Glutamatergic neuron (in vitro differentiated cells): ENCODE measurements at regions not wholly inside any gene's neighbourhood (a gene's known extent, or its start where the extent isn't known, plus 50 kb on each side); places are given as distances from the start of the nearest gene placed in this dataset.

ENCODE experiments used
- DNase-seq: peaks from one replicate; pipeline ENCODE4 v3.0.0; 2022
- H3K27ac Mint-ChIP-seq: one replicate; pipeline ENCODE4 v1.8.0; 2020; ENCODE audit warnings: mild to moderate bottlenecking, mixed read lengths, inconsistent platforms; ENCODE audit not compliant: unreplicated experiment
- H3K27me3 Mint-ChIP-seq: one replicate; pipeline ENCODE4 v1.8.0; 2020; ENCODE audit warnings: mild to moderate bottlenecking, moderate library complexity, mixed read lengths, inconsistent platforms; ENCODE audit not compliant: unreplicated experiment
- H3K36me3 Mint-ChIP-seq: one replicate; pipeline ENCODE4 v1.8.0; 2020; ENCODE audit warnings: mild to moderate bottlenecking, mixed read lengths, inconsistent platforms; ENCODE audit not compliant: unreplicated experiment
- H3K4me1 Mint-ChIP-seq: one replicate; pipeline ENCODE4 v1.8.0; 2020; ENCODE audit warnings: mild to moderate bottlenecking, low read depth, mixed read lengths, inconsistent platforms; ENCODE audit not compliant: unreplicated experiment
- H3K4me3 Mint-ChIP-seq: one replicate; pipeline ENCODE4 v1.8.0; 2020; ENCODE audit warnings: mild to moderate bottlenecking, mixed read lengths, inconsistent platforms; ENCODE audit not compliant: unreplicated experiment
- H3K9me3 Mint-ChIP-seq: one replicate; pipeline ENCODE4 v1.8.0; 2020; ENCODE audit warnings: mild to moderate bottlenecking, moderate library complexity, mixed read lengths, inconsistent platforms; ENCODE audit not compliant: unreplicated experiment
- CTCF ChIP-seq: fragments of 200-600 bp; sonication (generic); IDR thresholded peaks from one replicate; pipeline ENCODE4 v1.5.0; 2021; ENCODE audit not compliant: partially characterized antibody, unreplicated experiment

- Mint-ChIP-seq H3K36me3 (no peaks in the 10 kb centered on the region), H3K4me1 (no peaks in the 10 kb centered on the region), H3K27ac (no peak overlapping the region)
These were observed 235.2 kb upstream of the ELL2 start for GRCh38 chr5:96196890-96197289.

GRCh38 chr5:96196407-96196806, 234.8 kb upstream of the ELL2 start:
- no peaks in the 10 kb centered on the region for H3K4me1 Mint-ChIP-seq
- no peaks in the 10 kb centered on the region for H3K9me3 Mint-ChIP-seq
- H3K4me3 Mint-ChIP-seq: no peak overlapping the region
- DNase-seq: no peak
- no peak overlapping the region for H3K27ac Mint-ChIP-seq
- no peaks in the 10 kb centered on the region for H3K36me3 Mint-ChIP-seq
- no peak for TF ChIP-seq CTCF
- H3K27me3 Mint-ChIP-seq: no peaks in the 10 kb centered on the region

More at GRCh38 chr5:96196890-96197289, 235.2 kb upstream of the ELL2 start:
- Mint-ChIP-seq H3K27me3 (no peaks in the 10 kb centered on the region), H3K9me3 (no peaks in the 10 kb centered on the region), H3K4me3 (no peak overlapping the region)
- TF ChIP-seq CTCF: no peak
- no peak for DNase-seq

- H3K9me3 Mint-ChIP-seq: no peaks in the 10 kb centered on the region
- no peaks in the 10 kb centered on the region for H3K4me1 Mint-ChIP-seq
- no peaks in the 10 kb centered on the region for H3K36me3 Mint-ChIP-seq
- DNase-seq: no peak
- no peaks in the 10 kb centered on the region for H3K27me3 Mint-ChIP-seq
- TF ChIP-seq CTCF: no peak
- no peak overlapping the region for H3K4me3 Mint-ChIP-seq
- H3K27ac Mint-ChIP-seq: no peak overlapping the region
These were observed 233.5 kb upstream of the ELL2 start for GRCh38 chr5:96195123-96195522.

- no peak for DNase-seq
- H3K9me3 Mint-ChIP-seq: no peaks in the 10 kb centered on the region
- H3K4me3 Mint-ChIP-seq: no peak overlapping the region
- H3K27me3 Mint-ChIP-seq: no peaks in the 10 kb centered on the region
- H3K36me3 Mint-ChIP-seq: no peaks in the 10 kb centered on the region
- H3K4me1 Mint-ChIP-seq: no peaks in the 10 kb centered on the region
- no peak overlapping the region for H3K27ac Mint-ChIP-seq
- no peak for TF ChIP-seq CTCF
These were observed 232.9 kb upstream of the ELL2 start for GRCh38 chr5:96194593-96194992.

GRCh38 chr5:96193946-96194345, 232.3 kb upstream of the ELL2 start:
- Mint-ChIP-seq H3K4me1 (no peaks in the 10 kb centered on the region), H3K9me3 (no peaks in the 10 kb centered on the region), H3K27ac (no peak overlapping the region), H3K27me3 (no peaks in the 10 kb centered on the region), H3K36me3 (no peaks in the 10 kb centered on the region), H3K4me3 (no peak overlapping the region)
- no peak for DNase-seq
- TF ChIP-seq CTCF: no peak
